Loucy (cell line): ENCODE measurements at regions not wholly inside any gene's neighbourhood (a gene's known extent, or its start where the extent isn't known, plus 50 kb on each side); places are given as distances from the start of the nearest gene placed in this dataset.

Experiments used
- H2AFZ ChIP-seq: fragments of 200-600 bp; sonication (generic); 2 replicates; pipeline ENCODE4 v1.6.0; 2016; ENCODE audit warnings: antibody characterized with exemption, mild to moderate bottlenecking, low read length, moderate library complexity
- H3F3A ChIP-seq: fragments of 200-600 bp; 2 replicates; pipeline ENCODE4 v1.6.0; 2016; ENCODE audit warnings: antibody characterized with exemption, low read depth, mild to moderate bottlenecking
- H3K27me3 ChIP-seq: fragments of 200-600 bp; sonication (generic); 2 replicates; pipeline ENCODE4 v1.6.1; 2014; ENCODE audit warnings: low read length, mild to moderate bottlenecking; ENCODE audit not compliant: insufficient read depth, poor library complexity, severe bottlenecking
- H3K36me3 ChIP-seq: fragments of 200-600 bp; sonication (generic); 2 replicates; pipeline ENCODE4 v1.6.1; 2016; ENCODE audit warnings: low read length; ENCODE audit not compliant: insufficient read depth
- H3K4me1 ChIP-seq: fragments of 200-600 bp; sonication (generic); 2 replicates; pipeline ENCODE4 v1.5.1; 2014; ENCODE audit warnings: low read length, mild to moderate bottlenecking; ENCODE audit not compliant: insufficient read depth, poor library complexity, severe bottlenecking
- H3K4me2 ChIP-seq: fragments of 200-600 bp; sonication (generic); 2 replicates; pipeline ENCODE4 v1.6.0; 2014; ENCODE audit warnings: antibody characterized with exemption, low read length, low read depth, mild to moderate bottlenecking; ENCODE audit not compliant: poor library complexity, severe bottlenecking
- H3K4me3 ChIP-seq: fragments of 200-600 bp; sonication (generic); 2 replicates; pipeline ENCODE4 v1.5.1; 2014; ENCODE audit warnings: low read length, mild to moderate bottlenecking, mixed read lengths; ENCODE audit not compliant: poor library complexity, severe bottlenecking
- H3K79me2 ChIP-seq: fragments of 200-600 bp; sonication (generic); 2 replicates; pipeline ENCODE4 v1.6.1; 2014; ENCODE audit warnings: low read length; ENCODE audit not compliant: insufficient read depth
- H3K9ac ChIP-seq: fragments of 200-600 bp; sonication (generic); 2 replicates; pipeline ENCODE4 v1.6.0; 2014; ENCODE audit warnings: mild to moderate bottlenecking, low read depth, low read length, moderate library complexity; ENCODE audit not compliant: poor library complexity, severe bottlenecking
- H3K9me2 ChIP-seq: fragments of 200-600 bp; sonication (generic); replicated peaks from 2 replicates; pipeline ENCODE4 v1.6.1; 2016; ENCODE audit warnings: low read depth, low read length, mixed read lengths
- H3K9me3 ChIP-seq: fragments of 200-600 bp; sonication (generic); 2 replicates; pipeline ENCODE4 v1.6.1; 2014; ENCODE audit warnings: mild to moderate bottlenecking, antibody characterized with exemption, low read length, low read depth; ENCODE audit not compliant: insufficient read depth
- H4K20me1 ChIP-seq: fragments of 200-600 bp; sonication (generic); 2 replicates; pipeline ENCODE4 v1.6.0; 2014; ENCODE audit warnings: antibody characterized with exemption, low read length, mild to moderate bottlenecking; ENCODE audit not compliant: insufficient read depth, poor library complexity, severe bottlenecking
- CTCF ChIP-seq: fragments of 200-600 bp; sonication (generic); conservative IDR thresholded peaks from 2 replicates; pipeline ENCODE4 v1.5.1; 2014; ENCODE audit warnings: mild to moderate bottlenecking, antibody characterized with exemption, low read length
- EZH2phosphoT487 ChIP-seq: fragments of 200-600 bp; IDR thresholded peaks from 2 replicates; pipeline ENCODE4 v1.6.1; 2018; ENCODE audit warnings: antibody characterized with exemption, mild to moderate bottlenecking, moderate library complexity, borderline replicate concordance

GRCh38 chr4:126710935-126711334 lies 921.8 kb upstream of the INTU start:
- Histone ChIP-seq H3K36me3 (no peaks in the 10 kb centered on the region), H3K4me1 (no peaks in the 10 kb centered on the region), H3K9me3 (no peaks in the 10 kb centered on the region), H3K4me3 (no peak overlapping the region), H3K27me3 (no peaks in the 10 kb centered on the region), H3F3A (no peaks in the 10 kb centered on the region), H3K79me2 (no peaks in the 10 kb centered on the region), H3K4me2 (no peak overlapping the region), H2AFZ (no peak overlapping the region), H4K20me1 (no peaks in the 10 kb centered on the region), H3K9ac (no peak overlapping the region), H3K9me2 (no peaks in the 10 kb centered on the region)
- TF ChIP-seq EZH2phosphoT487, result no peak

GRCh38 chr4:126715067-126715466 lies 917.7 kb upstream of the INTU start:
- Histone ChIP-seq H3K79me2 (no peaks in the 10 kb centered on the region), H2AFZ (no peak overlapping the region), H3K27me3 (no peaks in the 10 kb centered on the region), H3K36me3 (no peaks in the 10 kb centered on the region), H3K9me3 (no peaks in the 10 kb centered on the region), H3F3A (no peaks in the 10 kb centered on the region), H4K20me1 (no peaks in the 10 kb centered on the region), H3K4me1 (no peaks in the 10 kb centered on the region), H3K4me3 (no peak overlapping the region), H3K4me2 (no peak overlapping the region), H3K9ac (no peak overlapping the region), H3K9me2 (no peaks in the 10 kb centered on the region)
- TF ChIP-seq CTCF (no peak), EZH2phosphoT487 (no peak)

- no peaks in the 10 kb centered on the region for H3K9me2 ChIP-seq
- H3K27me3 ChIP-seq, result no peaks in the 10 kb centered on the region
- no peak overlapping the region for H2AFZ ChIP-seq
- H3F3A ChIP-seq, result no peaks in the 10 kb centered on the region
- H3K36me3 ChIP-seq, result no peaks in the 10 kb centered on the region
- H3K79me2 ChIP-seq, result no peaks in the 10 kb centered on the region
- H3K9ac ChIP-seq, result no peak overlapping the region
- H3K4me2 ChIP-seq, result no peak overlapping the region
- H3K4me1 ChIP-seq, result no peaks in the 10 kb centered on the region
- TF ChIP-seq CTCF (no peak), EZH2phosphoT487 (no peak)
- H4K20me1 ChIP-seq, result no peaks in the 10 kb centered on the region
- H3K9me3 ChIP-seq, result no peaks in the 10 kb centered on the region
- H3K4me3 ChIP-seq, result no peak overlapping the region
Measured at GRCh38 chr4:126715681-126716080, 917.1 kb upstream of the INTU start.

- Histone ChIP-seq H3F3A (no peaks in the 10 kb centered on the region), H3K27me3 (no peaks in the 10 kb centered on the region), H3K9ac (no peak overlapping the region), H2AFZ (no peak overlapping the region), H3K4me1 (no peaks in the 10 kb centered on the region), H3K4me3 (no peak overlapping the region), H3K9me3 (no peaks in the 10 kb centered on the region), H3K36me3 (no peaks in the 10 kb centered on the region), H3K79me2 (no peaks in the 10 kb centered on the region), H3K4me2 (no peak overlapping the region), H3K9me2 (no peaks in the 10 kb centered on the region), H4K20me1 (no peaks in the 10 kb centered on the region)
- TF ChIP-seq CTCF, result no peak
- TF ChIP-seq EZH2phosphoT487, result no peak
Measured at GRCh38 chr4:126718136-126718535, 914.6 kb upstream of the INTU start.
